ENCODE measurements at regions not wholly inside any gene's neighbourhood (a gene's known extent, or its start where the extent isn't known, plus 50 kb on each side); places are given as distances from the start of the nearest gene placed in this dataset.

GRCh38 chr6:137727216-137727765, 139.8 kb upstream of the TNFAIP3 start:
- ATAC-seq: no peak

GRCh38 chr6:137728386-137729349, 138.4 kb upstream of the TNFAIP3 start:
- no peak for ATAC-seq
- no peak for TF ChIP-seq POU6F1 (CRISPR knock-in tag; IDR thresholded peaks at IDR 0.05; ENCODE audit: borderline replicate concordance, low read depth)
- no peak for TF ChIP-seq ESRRG (CRISPR knock-in tag; IDR thresholded peaks at IDR 0.05)
- TF ChIP-seq CREB5 (CRISPR knock-in tag; IDR thresholded peaks at IDR 0.05; ENCODE audit: low read depth): no peak
- TF ChIP-seq PPARA (CRISPR knock-in tag; IDR thresholded peaks at IDR 0.05; ENCODE audit: borderline replicate concordance): no peak
- no peak for TF ChIP-seq ZFP3 (CRISPR knock-in tag; IDR thresholded peaks at IDR 0.05)
- no peak for TF ChIP-seq CSDC2 (CRISPR knock-in tag; IDR thresholded peaks at IDR 0.05)
- TF ChIP-seq ZNF70 (CRISPR knock-in tag; IDR thresholded peaks at IDR 0.05): no peak
- no peak for TF ChIP-seq ISL1 (CRISPR knock-in tag; IDR thresholded peaks at IDR 0.05)
- TF ChIP-seq BACH2 (CRISPR knock-in tag; IDR thresholded peaks at IDR 0.05; ENCODE audit: borderline replicate concordance): no peak
- TF ChIP-seq ZNF565 (CRISPR knock-in tag; conservative IDR thresholded peaks at IDR 0.05; ENCODE audit: low read depth): no peak
- TF ChIP-seq ZNF8 (CRISPR knock-in tag; IDR thresholded peaks at IDR 0.05): no peak
- TF ChIP-seq SNAI2 (CRISPR knock-in tag; IDR thresholded peaks at IDR 0.05): no peak
- TF ChIP-seq OSR1 (CRISPR knock-in tag; IDR thresholded peaks at IDR 0.05): no peak
- no peak for TF ChIP-seq GLIS3 (CRISPR knock-in tag; IDR thresholded peaks at IDR 0.05)
- TF ChIP-seq ARNTL (CRISPR knock-in tag; IDR thresholded peaks at IDR 0.05; ENCODE audit: borderline replicate concordance, low read depth): no peak
- no peak for TF ChIP-seq TSHZ2 (CRISPR knock-in tag; IDR thresholded peaks at IDR 0.05)

More at GRCh38 chr6:137727216-137727765, 139.8 kb upstream of the TNFAIP3 start:
- no peak for TF ChIP-seq ISL1 (CRISPR knock-in tag; IDR thresholded peaks at IDR 0.05)
- no peak for TF ChIP-seq ESRRG (CRISPR knock-in tag; IDR thresholded peaks at IDR 0.05)
- no peak for TF ChIP-seq ZC3H10 (CRISPR knock-in tag; IDR thresholded peaks at IDR 0.05)
- no peak for TF ChIP-seq OSR1 (CRISPR knock-in tag; IDR thresholded peaks at IDR 0.05)
- TF ChIP-seq ZNF8 (CRISPR knock-in tag; IDR thresholded peaks at IDR 0.05): no peak

GRCh38 chr6:137729866-137730629, 137.0 kb upstream of the TNFAIP3 start:
- no peak for ATAC-seq
- TF ChIP-seq PATZ1 (CRISPR knock-in tag; IDR thresholded peaks at IDR 0.05; ENCODE audit: borderline replicate concordance) (no peak), TSHZ2 (CRISPR knock-in tag; IDR thresholded peaks at IDR 0.05) (no peak), POU6F1 (CRISPR knock-in tag; IDR thresholded peaks at IDR 0.05; ENCODE audit: borderline replicate concordance, low read depth) (no peak), ESRRG (CRISPR knock-in tag; IDR thresholded peaks at IDR 0.05) (no peak), CREB5 (CRISPR knock-in tag; IDR thresholded peaks at IDR 0.05; ENCODE audit: low read depth) (no peak)
